ENCODE measurements at regions not wholly inside any gene's neighbourhood (a gene's known extent, or its start where the extent isn't known, plus 50 kb on each side); places are given as distances from the start of the nearest gene placed in this dataset.

GRCh38 chr11:104337273-104337672 lies 173.3 kb upstream of the PDGFD start:
- TF ChIP-seq EZH2 (IDR thresholded peaks at IDR 0.05; ENCODE audit: low read length), result no peak
- no peak for TF ChIP-seq CTCF (optimal IDR thresholded peaks at IDR 0.05 in 1 of 3, IDR thresholded peaks at IDR 0.05 in 1 of 3, conservative IDR thresholded peaks at IDR 0.05 in 1 of 3; ENCODE audit: extremely low read depth in 1 of 3, insufficient read depth in 2 of 3, low read length in 3 of 3)
- H3K36me3 ChIP-seq (ENCODE audit: control insufficient read depth in 2 of 2, extremely low read depth in 1 of 2, insufficient read depth in 2 of 2, low read length in 2 of 2), result no peaks in the 10 kb centered on the region
- H2AFZ ChIP-seq (ENCODE audit: control insufficient read depth, low read length), result peak overlapping the region; percentile 77
- H4K20me1 ChIP-seq (ENCODE audit: control insufficient read depth, extremely low read depth, insufficient read depth, low read length), result no peaks in the 10 kb centered on the region
- no peak overlapping the region for H3K4me3 ChIP-seq (ENCODE audit: control insufficient read depth in 2 of 3, extremely low read depth in 1 of 3, insufficient read depth in 2 of 3, low read depth in 1 of 3, low read length in 3 of 3)
- dilution Hi-C loops (cut with MboI; ENCODE audit: extremely low pct_ligation_motif_present, low sequenced_read_pairs), result no loop called here
- no peak overlapping the region for H3K27ac ChIP-seq (ENCODE audit: control insufficient read depth, insufficient read depth, low read length)
- peaks cover 8% of the 10 kb centered on the region for H3K4me1 ChIP-seq (ENCODE audit: control insufficient read depth, extremely low read depth, insufficient read depth, low read length)
- DNase-seq (ENCODE audit: low read depth, low spot score) (no peak), FAIRE-seq (no peak)
- no peaks in the 10 kb centered on the region for H3K9me1 ChIP-seq (ENCODE audit: control insufficient read depth, extremely low read depth, insufficient read depth, low read length)
- H3K9ac ChIP-seq (ENCODE audit: control insufficient read depth, extremely low read depth, insufficient read depth, low read length), result no peak overlapping the region
- H3K79me2 ChIP-seq (ENCODE audit: control insufficient read depth, insufficient read depth, low read length), result no peaks in the 10 kb centered on the region
- no peak overlapping the region for H3K4me2 ChIP-seq (ENCODE audit: control insufficient read depth, extremely low read depth, insufficient read depth, low read depth, low read length)
- H3K9me3 ChIP-seq (ENCODE audit: control insufficient read depth, low read depth, low read length), result no peaks in the 10 kb centered on the region
- no peaks in the 10 kb centered on the region for H3K27me3 ChIP-seq (ENCODE audit: control insufficient read depth, extremely low read depth, insufficient read depth, low read length)

GRCh38 chr11:104333977-104334376 lies 170.0 kb upstream of the PDGFD start:
- TF ChIP-seq EZH2 (IDR thresholded peaks at IDR 0.05; ENCODE audit: low read length) (no peak), CTCF (optimal IDR thresholded peaks at IDR 0.05 in 1 of 3, IDR thresholded peaks at IDR 0.05 in 1 of 3, conservative IDR thresholded peaks at IDR 0.05 in 1 of 3; ENCODE audit: extremely low read depth in 1 of 3, insufficient read depth in 2 of 3, low read length in 3 of 3) (peak; percentile 29 to 47 (median 35))

More at GRCh38 chr11:104333977-104334376, 170.0 kb upstream of the PDGFD start:
- H3K9me3 ChIP-seq (ENCODE audit: control insufficient read depth, low read depth, low read length), result no peaks in the 10 kb centered on the region
- H3K9me1 ChIP-seq (ENCODE audit: control insufficient read depth, extremely low read depth, insufficient read depth, low read length), result no peaks in the 10 kb centered on the region
- H4K20me1 ChIP-seq (ENCODE audit: control insufficient read depth, extremely low read depth, insufficient read depth, low read length), result no peaks in the 10 kb centered on the region
- H3K4me3 ChIP-seq (ENCODE audit: control insufficient read depth in 2 of 3, extremely low read depth in 1 of 3, insufficient read depth in 2 of 3, low read depth in 1 of 3, low read length in 3 of 3), result no peak overlapping the region
- H3K27ac ChIP-seq (ENCODE audit: control insufficient read depth, insufficient read depth, low read length), result no peak overlapping the region
- H3K9ac ChIP-seq (ENCODE audit: control insufficient read depth, extremely low read depth, insufficient read depth, low read length), result no peak overlapping the region
- H3K4me2 ChIP-seq (ENCODE audit: control insufficient read depth, extremely low read depth, insufficient read depth, low read depth, low read length), result no peak overlapping the region
- no peaks in the 10 kb centered on the region for H3K36me3 ChIP-seq (ENCODE audit: control insufficient read depth in 2 of 2, extremely low read depth in 1 of 2, insufficient read depth in 2 of 2, low read length in 2 of 2)
- H3K4me1 ChIP-seq (ENCODE audit: control insufficient read depth, extremely low read depth, insufficient read depth, low read length), result peaks cover 8% of the 10 kb centered on the region
- DNase-seq (ENCODE audit: low read depth, low spot score) (no peak), FAIRE-seq (no peak)
- dilution Hi-C loops (cut with MboI; ENCODE audit: extremely low pct_ligation_motif_present, low sequenced_read_pairs), result no loop called here
- H3K79me2 ChIP-seq (ENCODE audit: control insufficient read depth, insufficient read depth, low read length), result no peaks in the 10 kb centered on the region
- H2AFZ ChIP-seq (ENCODE audit: control insufficient read depth, low read length), result no peak overlapping the region
- H3K27me3 ChIP-seq (ENCODE audit: control insufficient read depth, extremely low read depth, insufficient read depth, low read length), result no peaks in the 10 kb centered on the region
